ENCODE measurements at regions not wholly inside any gene's neighbourhood (a gene's known extent, or its start where the extent isn't known, plus 50 kb on each side); places are given as distances from the start of the nearest gene placed in this dataset.

- no peak for TF ChIP-seq CTCF (IDR thresholded peaks at IDR 0.05)
- no peak for TF ChIP-seq POLR2A (IDR thresholded peaks at IDR 0.05)
Measured at GRCh38 chr10:24133835-24134234, 75.1 kb upstream of the KIAA1217 start.
